ENCODE measurements at regions not wholly inside any gene's neighbourhood (a gene's known extent, or its start where the extent isn't known, plus 50 kb on each side); places are given as distances from the start of the nearest gene placed in this dataset.
"Not testable (repeated sequence)": the region's sequence is repeated elsewhere in the genome, so short reads cannot be mapped to it uniquely, and the experiment has no call there.

- DNase-seq = no peak
Observed at GRCh38 chr3:33957176-33957575, 158.7 kb downstream of the PDCD6IP start.

GRCh38 chr3:33958661-33959060 is 160.2 kb downstream of the PDCD6IP start:
- no peak for DNase-seq

GRCh38 chr3:33962396-33962795 is 164.0 kb downstream of the PDCD6IP start:
- no peak for DNase-seq

GRCh38 chr3:33970180-33970579 is 171.8 kb downstream of the PDCD6IP start:
- not testable (repeated sequence) for DNase-seq

GRCh38 chr3:33971055-33971454 is 172.6 kb downstream of the PDCD6IP start:
- DNase-seq = no peak

- no peak for DNase-seq
Observed at GRCh38 chr3:33975463-33975862, 177.0 kb downstream of the PDCD6IP start.

GRCh38 chr3:33977227-33977626 is 178.8 kb downstream of the PDCD6IP start:
- no peak for DNase-seq

GRCh38 chr3:33980252-33980651 is 181.8 kb downstream of the PDCD6IP start:
- DNase-seq = peak; percentile 87

GRCh38 chr3:33982269-33982798 is 183.9 kb downstream of the PDCD6IP start:
- DNase-seq = peak; percentile 16

- not testable (repeated sequence) for DNase-seq
Observed at GRCh38 chr3:33982949-33983348, 184.5 kb downstream of the PDCD6IP start.

GRCh38 chr3:33989229-33989628 is 190.8 kb downstream of the PDCD6IP start:
- DNase-seq = no peak

- no peak for DNase-seq
Observed at GRCh38 chr3:33991673-33992072, 193.2 kb downstream of the PDCD6IP start.

- no peak for DNase-seq
Observed at GRCh38 chr3:33993631-33994030, 195.2 kb downstream of the PDCD6IP start.

GRCh38 chr3:33994568-33994967 is 196.1 kb downstream of the PDCD6IP start:
- DNase-seq = no peak

- DNase-seq = no peak
Observed at GRCh38 chr3:34000301-34000700, 201.9 kb downstream of the PDCD6IP start.

GRCh38 chr3:34001022-34001421 is 202.6 kb downstream of the PDCD6IP start:
- no peak for DNase-seq

- no peak for DNase-seq
Observed at GRCh38 chr3:34001990-34002389, 203.6 kb downstream of the PDCD6IP start.

- DNase-seq = no peak
Observed at GRCh38 chr3:34002569-34003100, 204.2 kb downstream of the PDCD6IP start.

GRCh38 chr3:34005886-34006285 is 207.5 kb downstream of the PDCD6IP start:
- DNase-seq = peak; percentile 90

GRCh38 chr3:34008191-34008590 is 209.8 kb downstream of the PDCD6IP start:
- no peak for DNase-seq

- no peak for DNase-seq
Observed at GRCh38 chr3:34008836-34009809, 210.7 kb downstream of the PDCD6IP start.

- peak; percentile 19 for DNase-seq
Observed at GRCh38 chr3:34011171-34012101, 213.0 kb downstream of the PDCD6IP start.

- DNase-seq = peak; percentile 98
Observed at GRCh38 chr3:34012102-34012461, 213.7 kb downstream of the PDCD6IP start.
